AG08396 (cell line): ENCODE measurements at regions not wholly inside any gene's neighbourhood (a gene's known extent, or its start where the extent isn't known, plus 50 kb on each side); places are given as distances from the start of the nearest gene placed in this dataset.

Source experiments
- DNase-seq: peaks from one replicate; pipeline ENCODE4 v3.0.0; 2012; ENCODE audit warnings: low spot score, mixed read lengths

GRCh38 chr5:117892360-117892759, 1096.0 kb downstream of the DTWD2 start:
- no peak for DNase-seq

GRCh38 chr5:117889596-117889995, 1098.8 kb downstream of the DTWD2 start:
- DNase-seq, result peak; percentile 5

GRCh38 chr5:117888688-117889087, 1099.7 kb downstream of the DTWD2 start:
- peak; percentile 3 for DNase-seq

- DNase-seq, result no peak
Observed at GRCh38 chr5:117881426-117882230, 1106.7 kb downstream of the DTWD2 start.

GRCh38 chr5:117880932-117881331, 1107.4 kb downstream of the DTWD2 start:
- no peak for DNase-seq

- DNase-seq, result no peak
Observed at GRCh38 chr5:117877731-117878130, 1110.6 kb downstream of the DTWD2 start.

- no peak for DNase-seq
Observed at GRCh38 chr5:117872798-117873368, 1115.5 kb downstream of the DTWD2 start.

- DNase-seq, result no peak
Observed at GRCh38 chr5:117869596-117869995, 1118.8 kb downstream of the DTWD2 start.

GRCh38 chr5:117863586-117864296, 1124.6 kb downstream of the DTWD2 start:
- DNase-seq, result no peak

GRCh38 chr5:117860550-117860949, 1127.8 kb downstream of the DTWD2 start:
- DNase-seq, result no peak

- DNase-seq, result no peak
Observed at GRCh38 chr5:117859176-117859575, 1129.2 kb downstream of the DTWD2 start.

GRCh38 chr5:117856713-117857112, 1131.6 kb downstream of the DTWD2 start:
- no peak for DNase-seq

GRCh38 chr5:117837786-117838185, 1150.6 kb downstream of the DTWD2 start:
- no peak for DNase-seq

GRCh38 chr5:117833691-117834090, 1154.7 kb downstream of the DTWD2 start:
- DNase-seq, result no peak

GRCh38 chr5:117829646-117830045, 1158.7 kb downstream of the DTWD2 start:
- no peak for DNase-seq

GRCh38 chr5:117813850-117814249, 1174.5 kb downstream of the DTWD2 start:
- no peak for DNase-seq

GRCh38 chr5:117812861-117813260, 1175.5 kb downstream of the DTWD2 start:
- no peak for DNase-seq

GRCh38 chr5:117809251-117809650, 1179.1 kb downstream of the DTWD2 start:
- no peak for DNase-seq

GRCh38 chr5:117805058-117805457, 1183.3 kb downstream of the DTWD2 start:
- DNase-seq, result no peak

- DNase-seq, result peak; percentile 8
Observed at GRCh38 chr5:117803533-117803932, 1184.8 kb downstream of the DTWD2 start.

- no peak for DNase-seq
Observed at GRCh38 chr5:117801583-117801982, 1186.8 kb downstream of the DTWD2 start.

- DNase-seq, result no peak
Observed at GRCh38 chr5:117800261-117800660, 1188.1 kb downstream of the DTWD2 start.

- peak; percentile 4 for DNase-seq
Observed at GRCh38 chr5:117794847-117795246, 1193.5 kb downstream of the DTWD2 start.
